Activated B cell treated with CpG ODN at 0.5 μM for 24 hours (primary cell): ENCODE measurements at regions not wholly inside any gene's neighbourhood (a gene's known extent, or its start where the extent isn't known, plus 50 kb on each side); places are given as distances from the start of the nearest gene placed in this dataset.

Source experiments
- ATAC-seq: fragments of 200-7000 bp; cut with Tn5 transposase; one replicate; pipeline ENCODE4 v1.10.0; 2021; ENCODE audit warnings: low read depth, mild to moderate bottlenecking, moderate library complexity
- CTCF ChIA-PET: fragments of 350-600 bp; sonication (Branson Sonifier 250); formaldehyde crosslinking; loops from one replicate; lab custom pipeline; 2021; ENCODE audit warnings: antibody characterized with exemption; lab: Charles Lee
- POLR2A ChIA-PET: fragments of 350-600 bp; sonication (Branson Sonifier 250); formaldehyde crosslinking; loops from one replicate; lab custom pipeline; 2021; ENCODE audit warnings: antibody characterized with exemption; lab: Charles Lee
- DNase-seq: peaks from one replicate; pipeline ENCODE4 v3.0.0; 2022
- H3K27ac Mint-ChIP-seq: one replicate; pipeline ENCODE4 v1.8.0; 2020; ENCODE audit warnings: mixed read lengths
- H3K27me3 Mint-ChIP-seq: one replicate; pipeline ENCODE4 v1.8.0; 2021; ENCODE audit warnings: mixed read lengths
- H3K36me3 Mint-ChIP-seq: one replicate; pipeline ENCODE4 v1.8.0; 2021; ENCODE audit warnings: low read depth, mixed read lengths
- H3K4me1 Mint-ChIP-seq: one replicate; pipeline ENCODE4 v1.8.0; 2021; ENCODE audit warnings: mixed read lengths
- H3K4me3 Mint-ChIP-seq: one replicate; pipeline ENCODE4 v1.8.0; 2020; ENCODE audit warnings: mild to moderate bottlenecking, mixed read lengths
- H3K9me3 Mint-ChIP-seq: one replicate; pipeline ENCODE4 v1.8.0; 2020; ENCODE audit warnings: mixed read lengths
- intact Hi-C: fragments of 100-400 bp; cut with micrococcal nuclease; formaldehyde crosslinking; loops from one replicate; pipeline ENCODE4 v1.15.1; 2024
- TF ChIP-seq, protein P1 (sequence below): fragments of 200-600 bp; IDR thresholded peaks from one replicate; pipeline ENCODE4 v1.8.0; 2022; ENCODE audit warnings: antibody characterized with exemption, mild to moderate bottlenecking

DNA sequence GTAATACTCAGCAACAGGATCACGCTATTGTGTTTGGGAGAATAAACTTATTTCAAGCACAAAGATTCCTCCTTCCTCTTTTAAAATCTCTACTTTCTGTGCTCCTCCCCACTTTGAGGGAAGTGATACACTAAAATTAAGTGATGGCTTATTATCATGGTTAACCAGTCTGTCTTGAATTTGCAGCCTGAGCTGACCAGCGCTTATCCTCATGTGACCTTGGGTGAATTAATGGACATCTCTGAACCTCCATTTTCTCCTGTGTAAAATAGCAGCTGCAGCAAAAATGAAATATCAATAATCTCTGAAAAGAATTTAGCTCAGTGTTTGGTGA is 222.6 kb downstream of the BCAS1 start:
- Mint-ChIP-seq H3K9me3 (no peaks in the 10 kb centered on the region), H3K27ac (peak overlapping the region; percentile 88), H3K27me3 (no peaks in the 10 kb centered on the region), H3K4me3 (peak overlapping the region; percentile 79), H3K4me1 (peaks cover 54% of the 10 kb centered on the region), H3K36me3 (no peaks in the 10 kb centered on the region)
- no peak for DNase-seq
- intact Hi-C loops: loop anchor here (2.0 kb wide), 2 partner anchors 19 kb away; no protein-coding TSS in a partner anchor
- CTCF ChIA-PET: interaction anchor here (2.1 kb wide), 1 partner anchor 68 kb away, joined by 6 read pairs; no protein-coding TSS in a partner anchor
- ATAC-seq: peak; percentile 48
- TF ChIP-seq, protein P1, sequence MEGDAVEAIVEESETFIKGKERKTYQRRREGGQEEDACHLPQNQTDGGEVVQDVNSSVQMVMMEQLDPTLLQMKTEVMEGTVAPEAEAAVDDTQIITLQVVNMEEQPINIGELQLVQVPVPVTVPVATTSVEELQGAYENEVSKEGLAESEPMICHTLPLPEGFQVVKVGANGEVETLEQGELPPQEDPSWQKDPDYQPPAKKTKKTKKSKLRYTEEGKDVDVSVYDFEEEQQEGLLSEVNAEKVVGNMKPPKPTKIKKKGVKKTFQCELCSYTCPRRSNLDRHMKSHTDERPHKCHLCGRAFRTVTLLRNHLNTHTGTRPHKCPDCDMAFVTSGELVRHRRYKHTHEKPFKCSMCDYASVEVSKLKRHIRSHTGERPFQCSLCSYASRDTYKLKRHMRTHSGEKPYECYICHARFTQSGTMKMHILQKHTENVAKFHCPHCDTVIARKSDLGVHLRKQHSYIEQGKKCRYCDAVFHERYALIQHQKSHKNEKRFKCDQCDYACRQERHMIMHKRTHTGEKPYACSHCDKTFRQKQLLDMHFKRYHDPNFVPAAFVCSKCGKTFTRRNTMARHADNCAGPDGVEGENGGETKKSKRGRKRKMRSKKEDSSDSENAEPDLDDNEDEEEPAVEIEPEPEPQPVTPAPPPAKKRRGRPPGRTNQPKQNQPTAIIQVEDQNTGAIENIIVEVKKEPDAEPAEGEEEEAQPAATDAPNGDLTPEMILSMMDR: no peak
- POLR2A ChIA-PET: interaction anchor here (1.0 to 2.0 kb wide), 5 partner anchors 18 to 118 kb away, joined by 3 to 9 read pairs (median 6); no protein-coding TSS in a partner anchor

DNA sequence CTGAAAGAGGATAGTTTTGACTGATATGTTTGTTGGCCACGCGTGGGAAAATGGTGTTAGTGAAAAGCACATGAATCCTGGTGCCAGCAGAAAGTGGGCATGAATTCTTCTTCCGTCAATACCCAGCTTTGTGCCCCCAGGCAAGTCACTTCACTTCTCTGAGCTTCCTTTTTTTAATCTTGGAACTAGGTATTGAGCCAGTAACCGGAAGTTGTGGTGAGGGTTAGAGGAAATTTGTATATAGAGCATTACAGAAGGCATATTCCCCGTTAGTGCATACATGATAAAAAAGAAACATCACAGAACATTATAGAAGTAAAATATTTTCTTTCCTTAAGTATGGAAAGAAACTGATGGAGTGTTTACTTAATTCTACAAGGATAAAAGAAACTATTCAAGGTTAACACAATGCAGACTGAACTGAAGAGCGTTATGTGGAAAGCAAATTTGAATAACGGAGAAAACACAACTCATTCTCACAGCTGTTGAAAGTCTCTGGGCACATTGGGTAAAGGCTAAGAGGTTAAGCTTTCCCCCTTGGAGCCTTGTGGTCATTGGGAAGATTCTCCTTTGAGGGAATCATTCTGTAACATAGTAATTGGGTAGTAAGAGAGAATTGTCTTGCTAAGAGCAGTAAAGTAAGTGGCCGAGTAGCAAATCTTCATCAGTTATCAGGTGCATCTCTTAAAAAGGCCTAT is 223.1 kb downstream of the BCAS1 start:
- Mint-ChIP-seq H3K9me3 (no peaks in the 10 kb centered on the region), H3K36me3 (no peaks in the 10 kb centered on the region), H3K4me3 (peak overlapping the region; percentile 79), H3K27me3 (no peaks in the 10 kb centered on the region), H3K27ac (peak overlapping the region; percentile 88), H3K4me1 (peaks cover 59% of the 10 kb centered on the region)
- DNase-seq: no peak
- TF ChIP-seq, protein P1: no peak
- ChIA-PET CTCF (interaction anchor here (1.5 to 2.1 kb wide), 2 partner anchors 69 to 186 kb away, joined by 3 to 6 read pairs; no protein-coding TSS in a partner anchor), POLR2A (interaction anchor here (0.7 to 2.0 kb wide), 9 partner anchors 11 to 256 kb away, joined by 3 to 9 read pairs (median 4); partner anchors contain the start of gene ZNF217)
- ATAC-seq: peak; percentile 79
- intact Hi-C loops: loop anchor here (2.0 kb wide), 2 partner anchors 18 to 20 kb away; no protein-coding TSS in a partner anchor

DNA sequence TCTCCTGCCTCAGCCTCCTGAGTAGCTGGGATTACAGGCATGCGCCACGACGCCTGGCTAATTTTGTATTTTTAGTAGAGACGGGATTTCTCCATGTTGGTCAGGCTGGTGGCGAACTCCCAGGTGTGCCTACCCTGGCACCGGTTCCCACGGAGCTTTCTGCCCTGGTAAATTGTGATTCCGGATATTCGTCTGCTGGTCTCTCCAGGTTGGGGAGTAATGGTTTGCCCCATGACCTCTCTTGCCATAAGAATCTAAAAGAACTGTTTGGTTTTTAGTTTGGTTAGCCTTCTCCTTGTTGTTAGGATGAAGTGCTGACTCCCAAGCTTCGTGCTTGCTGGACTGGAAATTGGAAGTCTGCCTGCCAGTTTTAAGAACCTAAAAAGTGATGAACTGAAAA is 223.8 kb downstream of the BCAS1 start:
- TF ChIP-seq, protein P1: no peak
- H3K4me3 Mint-ChIP-seq: no peak overlapping the region
- no peaks in the 10 kb centered on the region for H3K36me3 Mint-ChIP-seq
- no peaks in the 10 kb centered on the region for H3K9me3 Mint-ChIP-seq
- ChIA-PET CTCF (interaction anchor here (1.5 to 2.1 kb wide), 2 partner anchors 69 to 186 kb away, joined by 3 to 6 read pairs; no protein-coding TSS in a partner anchor), POLR2A (interaction anchor here (0.7 to 2.0 kb wide), 10 partner anchors 11 to 255 kb away, joined by 3 to 9 read pairs (median 4); partner anchors contain the start of gene ZNF217)
- DNase-seq (no peak), ATAC-seq (no peak)
- intact Hi-C loops: loop anchor here (2.0 kb wide), 2 partner anchors 18 to 20 kb away; no protein-coding TSS in a partner anchor
- peak overlapping the region; percentile 88 for H3K27ac Mint-ChIP-seq
- H3K4me1 Mint-ChIP-seq: peaks cover 62% of the 10 kb centered on the region
- no peaks in the 10 kb centered on the region for H3K27me3 Mint-ChIP-seq

DNA sequence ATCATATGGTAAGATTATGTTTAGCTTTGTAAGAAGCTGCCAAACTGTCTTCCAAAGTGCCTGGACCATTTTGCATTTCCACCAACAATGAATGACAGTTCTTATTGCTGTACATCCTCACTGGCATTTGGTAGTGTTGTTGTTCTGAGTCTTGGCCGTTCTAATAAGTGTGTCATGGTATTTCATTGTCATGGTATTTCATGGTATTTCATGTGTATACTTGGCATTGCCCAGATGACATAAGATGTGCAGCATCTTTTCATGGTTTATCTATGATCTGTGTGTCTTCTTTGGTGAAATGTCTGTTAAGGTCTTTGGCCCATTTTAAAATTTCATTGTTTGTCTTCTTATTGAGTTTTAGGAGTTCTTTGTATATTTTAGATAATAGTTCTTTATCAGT is 224.4 kb downstream of the BCAS1 start:
- Mint-ChIP-seq H3K4me1 (peaks cover 64% of the 10 kb centered on the region), H3K27me3 (no peaks in the 10 kb centered on the region), H3K36me3 (no peaks in the 10 kb centered on the region), H3K27ac (no peak overlapping the region), H3K9me3 (no peaks in the 10 kb centered on the region), H3K4me3 (no peak overlapping the region)
- intact Hi-C loops: loop anchor here (2.0 kb wide), 2 partner anchors 17 to 21 kb away; no protein-coding TSS in a partner anchor
- ChIA-PET POLR2A (interaction anchor here (0.6 to 1.1 kb wide), 4 partner anchors 12 to 208 kb away, joined by 3 to 5 read pairs (median 4); no protein-coding TSS in a partner anchor), CTCF (interaction anchor here (1.5 kb wide), 1 partner anchor 185 kb away, joined by 3 read pairs; no protein-coding TSS in a partner anchor)
- no peak for DNase-seq
- ATAC-seq: no peak
- TF ChIP-seq, protein P1: no peak

DNA sequence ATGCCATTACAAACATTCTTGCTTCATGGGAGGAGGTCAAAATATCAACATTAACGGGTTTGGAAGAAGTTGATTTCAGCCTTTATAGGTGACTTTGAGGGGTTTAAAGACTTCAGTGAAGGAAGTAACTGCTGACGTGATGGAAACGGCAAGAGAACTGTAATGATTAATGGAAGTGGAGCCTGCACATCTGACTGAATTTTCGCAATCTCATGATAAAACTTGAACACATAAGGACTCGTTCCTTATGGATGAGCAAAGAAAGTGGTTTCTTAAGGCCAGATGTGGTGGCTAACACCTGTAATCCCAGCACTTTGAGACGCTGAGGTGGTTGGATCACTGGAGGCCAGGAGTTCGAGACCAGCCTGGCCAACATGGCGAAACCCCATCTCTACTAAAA is 226.1 kb downstream of the BCAS1 start:
- TF ChIP-seq, protein P1: no peak
- CTCF ChIA-PET: no interaction called here
- H3K4me3 Mint-ChIP-seq: no peak overlapping the region
- intact Hi-C loops: no loop called here
- H3K9me3 Mint-ChIP-seq: no peaks in the 10 kb centered on the region
- no peak for ATAC-seq
- H3K36me3 Mint-ChIP-seq: no peaks in the 10 kb centered on the region
- no peak for DNase-seq
- POLR2A ChIA-PET: interaction anchor here (1.8 kb wide), 1 partner anchor 12 kb away, joined by 4 read pairs; no protein-coding TSS in a partner anchor
- peaks cover 67% of the 10 kb centered on the region for H3K4me1 Mint-ChIP-seq
- peak overlapping the region; percentile 36 for H3K27ac Mint-ChIP-seq
- no peaks in the 10 kb centered on the region for H3K27me3 Mint-ChIP-seq
